GM12874 (cell line): ENCODE measurements at regions not wholly inside any gene's neighbourhood (a gene's known extent, or its start where the extent isn't known, plus 50 kb on each side); places are given as distances from the start of the nearest gene placed in this dataset.

Experiments
- TF ChIP-seq, protein P1 (sequence below): IDR thresholded peaks from 2 replicates; pipeline ENCODE4 v1.5.1; 2011; ENCODE audit warnings: low read depth, mild to moderate bottlenecking, control low read depth, low read length, moderate library complexity; ENCODE audit not compliant: insufficient read depth

GRCh38 chr5:61981886-61982285, 324.1 kb upstream of the KIF2A start:
- TF ChIP-seq, protein P1, sequence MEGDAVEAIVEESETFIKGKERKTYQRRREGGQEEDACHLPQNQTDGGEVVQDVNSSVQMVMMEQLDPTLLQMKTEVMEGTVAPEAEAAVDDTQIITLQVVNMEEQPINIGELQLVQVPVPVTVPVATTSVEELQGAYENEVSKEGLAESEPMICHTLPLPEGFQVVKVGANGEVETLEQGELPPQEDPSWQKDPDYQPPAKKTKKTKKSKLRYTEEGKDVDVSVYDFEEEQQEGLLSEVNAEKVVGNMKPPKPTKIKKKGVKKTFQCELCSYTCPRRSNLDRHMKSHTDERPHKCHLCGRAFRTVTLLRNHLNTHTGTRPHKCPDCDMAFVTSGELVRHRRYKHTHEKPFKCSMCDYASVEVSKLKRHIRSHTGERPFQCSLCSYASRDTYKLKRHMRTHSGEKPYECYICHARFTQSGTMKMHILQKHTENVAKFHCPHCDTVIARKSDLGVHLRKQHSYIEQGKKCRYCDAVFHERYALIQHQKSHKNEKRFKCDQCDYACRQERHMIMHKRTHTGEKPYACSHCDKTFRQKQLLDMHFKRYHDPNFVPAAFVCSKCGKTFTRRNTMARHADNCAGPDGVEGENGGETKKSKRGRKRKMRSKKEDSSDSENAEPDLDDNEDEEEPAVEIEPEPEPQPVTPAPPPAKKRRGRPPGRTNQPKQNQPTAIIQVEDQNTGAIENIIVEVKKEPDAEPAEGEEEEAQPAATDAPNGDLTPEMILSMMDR, result no peak

- TF ChIP-seq, protein P1, result no peak
Observed at GRCh38 chr5:61991430-61991829, 314.6 kb upstream of the KIF2A start.

- TF ChIP-seq, protein P1, result no peak
Observed at GRCh38 chr5:61991866-61992265, 314.1 kb upstream of the KIF2A start.

GRCh38 chr5:61993295-61993927, 312.6 kb upstream of the KIF2A start:
- TF ChIP-seq, protein P1, result no peak

- TF ChIP-seq, protein P1, result no peak
Observed at GRCh38 chr5:61994171-61994570, 311.8 kb upstream of the KIF2A start.

GRCh38 chr5:61995486-61995885, 310.5 kb upstream of the KIF2A start:
- TF ChIP-seq, protein P1, result no peak

DNA sequence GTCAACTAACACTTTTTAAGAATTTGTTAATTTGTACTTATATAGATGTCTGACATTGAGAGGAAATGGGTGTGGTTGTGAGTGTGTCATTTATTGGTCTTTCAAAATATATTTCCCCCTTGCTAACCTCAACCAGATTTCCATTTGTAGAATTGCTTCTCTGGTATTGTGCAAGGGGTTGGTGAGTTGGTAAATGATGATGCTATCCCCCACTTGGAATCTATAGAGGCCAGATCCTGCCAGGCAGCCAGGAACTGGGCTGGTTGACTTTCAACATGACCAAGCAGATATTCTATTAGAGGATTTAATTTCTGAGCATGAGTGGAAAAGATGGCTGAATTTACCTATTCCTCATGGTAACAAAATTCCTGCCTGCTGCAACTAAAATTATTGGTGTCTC, 306.6 kb upstream of the KIF2A start:
- TF ChIP-seq, protein P1, result no peak
